ENCODE measurements at regions not wholly inside any gene's neighbourhood (a gene's known extent, or its start where the extent isn't known, plus 50 kb on each side); places are given as distances from the start of the nearest gene placed in this dataset.

DNA sequence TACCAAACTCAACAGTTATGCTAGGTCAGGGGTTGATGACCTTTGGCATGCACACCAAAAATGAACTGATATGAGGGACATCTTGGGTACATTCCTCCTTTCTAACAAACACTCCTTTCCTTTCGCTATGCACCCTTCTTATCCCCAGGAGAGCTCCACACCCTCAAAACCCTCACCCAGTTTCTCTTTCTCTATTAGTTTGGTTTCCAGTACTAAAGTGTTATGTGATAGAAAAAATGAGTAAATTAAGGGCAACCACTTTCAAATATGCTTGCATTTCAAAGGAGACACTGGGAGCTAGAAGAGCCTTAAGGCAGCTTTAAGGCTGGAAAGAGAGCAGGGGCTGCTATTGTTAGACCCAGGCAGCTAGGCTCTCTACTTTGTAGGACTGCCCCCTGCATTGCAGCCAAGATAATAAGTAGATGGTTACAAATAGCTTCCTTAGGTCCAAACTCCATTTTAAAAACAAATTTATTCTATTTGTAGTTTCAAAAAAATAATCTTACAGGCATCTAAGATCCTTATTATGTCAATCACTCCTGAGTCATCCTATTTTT, 244.3 kb downstream of the ZIC1 start:
- TF ChIP-seq, protein P1, sequence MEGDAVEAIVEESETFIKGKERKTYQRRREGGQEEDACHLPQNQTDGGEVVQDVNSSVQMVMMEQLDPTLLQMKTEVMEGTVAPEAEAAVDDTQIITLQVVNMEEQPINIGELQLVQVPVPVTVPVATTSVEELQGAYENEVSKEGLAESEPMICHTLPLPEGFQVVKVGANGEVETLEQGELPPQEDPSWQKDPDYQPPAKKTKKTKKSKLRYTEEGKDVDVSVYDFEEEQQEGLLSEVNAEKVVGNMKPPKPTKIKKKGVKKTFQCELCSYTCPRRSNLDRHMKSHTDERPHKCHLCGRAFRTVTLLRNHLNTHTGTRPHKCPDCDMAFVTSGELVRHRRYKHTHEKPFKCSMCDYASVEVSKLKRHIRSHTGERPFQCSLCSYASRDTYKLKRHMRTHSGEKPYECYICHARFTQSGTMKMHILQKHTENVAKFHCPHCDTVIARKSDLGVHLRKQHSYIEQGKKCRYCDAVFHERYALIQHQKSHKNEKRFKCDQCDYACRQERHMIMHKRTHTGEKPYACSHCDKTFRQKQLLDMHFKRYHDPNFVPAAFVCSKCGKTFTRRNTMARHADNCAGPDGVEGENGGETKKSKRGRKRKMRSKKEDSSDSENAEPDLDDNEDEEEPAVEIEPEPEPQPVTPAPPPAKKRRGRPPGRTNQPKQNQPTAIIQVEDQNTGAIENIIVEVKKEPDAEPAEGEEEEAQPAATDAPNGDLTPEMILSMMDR (IDR thresholded peaks at IDR 0.05), result no peak
- TF ChIP-seq EP300 (IDR thresholded peaks at IDR 0.05) (no peak), POLR2A (IDR thresholded peaks at IDR 0.05; ENCODE audit: low read depth) (no peak)
